ENCODE measurements at regions not wholly inside any gene's neighbourhood (a gene's known extent, or its start where the extent isn't known, plus 50 kb on each side); places are given as distances from the start of the nearest gene placed in this dataset.

DNA sequence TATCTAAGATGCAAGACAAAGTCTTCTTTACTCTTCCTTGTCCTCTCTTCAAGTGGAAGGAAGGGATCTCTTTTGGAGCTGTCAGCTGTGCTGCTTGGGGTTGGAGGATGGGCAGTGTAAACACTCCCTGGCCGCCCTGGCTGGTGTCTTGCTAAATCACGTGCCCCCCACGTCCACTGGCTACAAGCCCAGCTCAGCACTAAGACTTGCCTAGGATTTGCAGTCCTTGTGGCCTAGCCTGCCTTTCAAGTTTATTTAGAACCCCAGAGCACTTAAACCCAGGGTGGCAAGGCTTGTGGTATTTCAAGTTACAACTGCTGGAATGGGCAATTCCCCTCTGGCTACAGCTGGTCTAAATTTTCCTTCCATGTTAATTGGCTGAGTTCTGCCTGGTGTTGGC lies 272.4 kb upstream of the MYO3A start:
- no peak for DNase-seq

- no peak for DNase-seq
Measured at GRCh38 chr10:25666276-25666675, 267.8 kb upstream of the MYO3A start.

- DNase-seq, result no peak
Measured at GRCh38 chr10:25675204-25675603, 258.8 kb upstream of the MYO3A start.

GRCh38 chr10:25675615-25676014 lies 258.4 kb upstream of the MYO3A start:
- no peak for DNase-seq

DNA sequence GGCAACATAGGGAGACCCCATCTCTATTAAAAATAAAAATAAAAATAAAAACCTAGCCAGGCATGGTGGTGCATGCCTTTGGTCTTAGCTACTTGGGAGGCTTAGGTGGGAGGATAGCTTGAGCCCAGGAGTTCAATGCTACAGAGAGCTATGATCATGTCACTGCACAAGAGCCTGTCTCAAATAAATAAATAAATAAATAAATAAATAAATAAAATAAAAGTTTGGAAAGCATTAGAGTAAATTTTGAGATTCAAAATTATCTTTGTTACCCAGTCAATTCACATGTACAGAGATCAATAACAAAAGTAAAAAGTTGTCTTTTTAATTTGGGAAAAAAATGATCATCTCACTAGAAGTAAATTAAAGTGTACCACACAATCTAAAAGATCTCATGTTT lies 255.8 kb upstream of the MYO3A start:
- no peak for DNase-seq

GRCh38 chr10:25678666-25679065 lies 255.4 kb upstream of the MYO3A start:
- DNase-seq, result no peak

DNA sequence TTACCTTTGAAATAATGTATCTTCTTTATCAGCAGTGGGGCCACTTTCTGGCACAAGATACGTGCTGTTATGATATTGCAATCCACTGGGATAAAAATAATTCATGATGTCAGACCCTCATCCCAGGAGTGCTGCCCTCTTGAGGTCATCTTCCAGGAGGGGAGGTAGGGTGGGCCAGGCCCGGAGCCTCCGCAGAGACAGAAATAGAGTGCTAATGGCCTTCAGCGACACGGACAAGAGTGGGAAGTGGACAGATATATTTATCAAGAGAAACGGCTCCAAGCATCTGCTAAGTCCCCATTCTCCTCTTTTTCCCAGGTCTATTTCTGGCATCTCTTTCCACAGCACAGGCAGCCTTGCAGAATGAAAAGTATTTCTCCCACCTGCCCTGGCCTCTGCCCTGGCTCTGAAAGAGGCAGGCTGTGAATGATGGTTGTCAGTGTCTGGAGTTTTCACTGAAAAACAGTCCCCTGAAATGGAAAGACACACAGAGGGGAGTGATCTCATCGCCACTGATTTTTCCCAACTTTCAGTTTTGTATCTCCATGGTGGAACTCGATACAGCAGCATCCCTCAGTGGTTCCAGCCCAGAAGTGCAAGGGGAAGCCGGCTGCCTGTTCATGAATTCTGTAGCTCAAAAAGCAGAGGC lies 251.7 kb upstream of the MYO3A start:
- no peak for DNase-seq

DNA sequence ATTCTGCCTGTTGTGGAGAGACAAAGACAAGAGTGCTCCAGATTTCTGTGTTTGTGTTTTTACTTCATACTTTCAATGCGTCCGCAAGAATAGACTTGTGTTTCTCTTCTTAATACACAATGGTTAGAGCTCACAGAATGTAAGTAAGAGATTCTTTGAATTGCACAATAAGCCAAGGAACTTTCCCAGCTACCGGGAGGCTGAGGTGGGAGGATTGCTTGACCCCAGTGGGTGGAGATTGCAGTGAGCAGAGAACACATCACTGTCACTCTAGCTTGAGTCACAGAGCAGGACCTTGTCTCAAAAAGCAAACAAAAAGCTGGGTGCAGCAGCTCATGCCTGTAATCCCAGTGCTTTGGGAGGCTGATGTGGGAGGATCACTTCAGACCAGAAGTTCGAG lies 250.7 kb upstream of the MYO3A start:
- no peak for DNase-seq

DNA sequence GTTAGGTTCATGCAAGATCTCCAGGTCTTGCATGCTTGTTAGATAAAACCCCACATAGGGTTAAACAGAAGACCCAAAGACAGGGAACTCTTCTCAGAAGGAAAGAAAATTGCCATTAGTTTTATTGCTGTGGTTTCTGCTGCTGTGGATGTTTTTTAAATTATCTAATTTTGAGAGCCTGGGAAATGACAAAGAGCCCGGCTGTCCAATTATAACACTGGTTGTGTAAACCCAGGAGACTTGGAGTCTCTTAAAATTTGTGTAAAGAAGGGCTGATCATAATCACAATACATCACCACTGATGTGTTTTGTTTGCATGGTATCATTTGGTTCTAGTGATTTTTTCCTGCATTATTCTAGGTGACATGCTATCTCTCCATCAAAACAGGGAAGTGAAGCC lies 246.5 kb upstream of the MYO3A start:
- DNase-seq, result no peak

- no peak for DNase-seq
Measured at GRCh38 chr10:25689346-25690100, 244.5 kb upstream of the MYO3A start.

GRCh38 chr10:25692761-25693160 lies 241.3 kb upstream of the MYO3A start:
- no peak for DNase-seq

DNA sequence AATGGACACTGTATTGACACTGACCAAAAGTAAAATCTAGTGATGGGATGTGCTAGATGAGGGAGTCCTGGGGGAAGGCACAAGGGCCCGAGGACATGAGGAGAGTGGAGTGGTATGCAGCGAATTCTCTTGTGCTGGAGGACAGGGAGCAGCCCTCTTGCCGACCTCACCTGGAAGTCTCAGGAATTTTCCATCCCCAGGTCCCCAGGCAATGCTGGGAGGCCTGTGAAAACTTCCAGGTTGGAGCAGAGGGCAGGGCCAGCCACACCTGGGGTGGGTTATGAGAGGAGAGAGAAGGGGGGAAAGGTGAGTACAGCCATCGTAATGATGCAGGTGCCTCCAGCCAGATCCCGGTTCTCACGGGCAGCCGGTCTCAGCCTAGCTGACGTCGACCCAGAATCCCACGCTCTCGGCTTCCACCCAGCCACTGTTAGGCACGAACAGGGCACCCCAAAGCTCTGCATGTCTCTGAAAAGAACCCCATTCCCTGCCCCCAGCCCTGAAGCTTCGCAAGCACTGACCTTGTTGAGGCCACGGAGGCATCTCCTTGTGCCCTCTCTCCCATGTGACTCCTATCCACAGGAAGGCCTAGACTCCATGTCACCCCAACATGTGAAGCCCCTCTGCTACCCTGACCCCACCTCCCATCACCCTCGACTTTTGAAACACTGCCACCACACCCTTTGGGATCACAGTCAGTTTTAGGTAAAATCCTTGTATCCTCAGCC lies 239.7 kb upstream of the MYO3A start:
- DNase-seq, result no peak

DNA sequence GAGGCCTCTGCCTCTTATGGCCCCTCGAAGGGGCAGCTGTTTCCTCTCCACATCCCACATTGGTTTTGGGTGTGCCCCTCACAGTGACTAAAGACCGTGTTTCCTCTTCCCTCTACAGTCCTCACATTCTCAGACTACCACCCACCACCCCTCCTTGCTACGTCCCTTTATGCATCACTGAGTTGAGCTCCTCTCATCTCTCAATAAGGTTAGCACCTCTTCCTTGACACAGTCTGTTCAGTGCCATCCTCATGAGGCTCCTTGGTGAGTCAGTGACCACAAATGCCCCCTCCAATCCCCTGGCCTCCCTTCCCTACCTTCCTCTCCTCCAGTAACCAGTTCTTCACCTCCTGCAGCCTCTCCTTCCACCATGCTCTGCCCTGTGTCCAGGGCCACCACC lies 239.1 kb upstream of the MYO3A start:
- DNase-seq, result no peak

DNA sequence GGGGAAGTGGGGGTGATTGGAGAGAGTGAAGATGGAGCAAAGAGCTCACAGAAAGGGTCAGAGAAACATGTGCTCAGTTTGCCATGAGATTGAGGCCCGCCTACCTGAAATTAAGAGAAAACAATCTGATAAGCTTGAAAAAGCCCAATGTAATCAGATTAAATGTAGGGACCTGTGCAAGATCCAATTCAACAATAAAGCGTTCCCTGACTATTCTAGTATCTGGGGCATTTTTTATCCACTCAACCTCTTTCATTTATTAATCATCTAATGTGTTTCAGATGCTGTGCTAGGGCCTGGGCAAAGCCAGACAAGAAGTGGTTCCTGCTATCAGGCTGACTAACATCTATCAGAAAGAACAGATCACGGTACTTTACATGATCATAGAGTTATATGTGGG lies 238.4 kb upstream of the MYO3A start:
- no peak for DNase-seq

DNA sequence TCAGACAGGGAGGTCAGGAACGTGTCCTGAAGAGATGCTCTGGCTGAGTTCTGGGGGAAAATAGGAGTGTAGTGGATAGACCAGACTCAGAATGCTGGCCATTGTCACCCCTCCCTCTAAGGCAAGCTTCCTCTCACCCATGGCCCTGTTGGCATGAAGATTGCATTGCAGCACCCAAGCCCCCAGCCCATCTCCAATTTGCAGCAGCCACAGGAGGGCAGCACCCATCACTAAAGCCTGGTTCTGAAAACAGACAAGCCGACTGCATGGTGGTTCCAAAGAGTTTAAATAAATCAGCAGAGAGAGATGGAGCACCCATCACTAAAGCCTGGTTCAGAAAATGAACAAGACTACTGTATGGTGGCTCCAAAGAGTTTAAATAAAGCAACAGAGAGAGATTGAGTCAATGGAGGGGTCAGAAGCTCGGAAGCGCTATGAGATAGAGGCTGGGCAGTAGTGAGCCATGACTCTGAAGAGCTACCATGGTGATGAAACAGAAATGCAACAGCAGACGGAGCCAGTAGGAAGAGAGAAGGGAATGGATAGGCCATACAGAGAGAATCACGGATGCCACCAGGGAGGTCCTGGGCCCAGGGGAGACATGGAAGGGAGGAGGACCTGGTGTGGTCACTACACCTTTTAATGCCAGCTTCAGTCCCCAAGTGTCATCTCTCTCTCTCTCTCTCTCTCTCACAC lies 237.9 kb upstream of the MYO3A start:
- DNase-seq, result no peak

- DNase-seq, result no peak
Measured at GRCh38 chr10:25697412-25697811, 236.6 kb upstream of the MYO3A start.

DNA sequence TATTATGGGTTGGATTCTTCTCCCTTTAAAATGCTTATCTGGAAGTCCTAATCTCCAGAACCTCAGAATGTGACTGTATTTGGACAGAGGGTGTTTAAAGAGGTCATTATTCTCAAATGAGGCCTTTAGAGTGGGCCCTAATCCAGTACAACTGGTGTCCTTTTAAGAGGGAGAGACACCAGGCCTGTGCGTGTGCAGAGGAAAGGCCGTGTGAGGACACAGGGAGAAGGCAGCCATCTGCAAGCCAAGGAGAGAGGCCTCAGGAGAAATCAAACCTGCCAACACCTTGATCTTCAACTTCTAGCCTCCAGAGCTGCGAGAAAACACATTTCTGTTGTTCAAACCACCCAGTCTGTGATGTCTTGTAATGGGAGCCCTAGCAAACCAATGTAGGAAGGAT lies 235.4 kb upstream of the MYO3A start:
- DNase-seq, result no peak

- no peak for DNase-seq
Measured at GRCh38 chr10:25699631-25700030, 234.4 kb upstream of the MYO3A start.

- DNase-seq, result no peak
Measured at GRCh38 chr10:25701652-25702051, 232.4 kb upstream of the MYO3A start.

- no peak for DNase-seq
Measured at GRCh38 chr10:25704622-25705021, 229.4 kb upstream of the MYO3A start.

DNA sequence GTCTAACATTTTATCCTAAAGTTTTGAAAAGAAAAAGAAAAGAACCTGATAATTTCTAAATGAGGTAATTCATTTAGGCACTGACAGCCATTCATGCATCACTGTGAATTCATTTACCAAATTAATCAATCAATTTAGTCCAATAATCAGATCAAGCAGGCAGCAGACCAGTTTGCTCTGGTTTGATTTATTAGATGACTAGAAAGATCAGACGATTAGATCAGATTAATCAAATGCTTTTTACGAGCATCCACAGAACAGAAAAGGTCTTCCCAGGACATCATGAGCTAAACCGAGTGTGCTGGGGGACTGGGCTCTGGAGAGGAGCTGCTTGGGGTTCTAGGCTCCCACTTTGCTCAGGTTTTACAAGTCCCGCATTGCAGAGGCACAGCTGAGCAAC lies 226.5 kb upstream of the MYO3A start:
- DNase-seq, result no peak

DNA sequence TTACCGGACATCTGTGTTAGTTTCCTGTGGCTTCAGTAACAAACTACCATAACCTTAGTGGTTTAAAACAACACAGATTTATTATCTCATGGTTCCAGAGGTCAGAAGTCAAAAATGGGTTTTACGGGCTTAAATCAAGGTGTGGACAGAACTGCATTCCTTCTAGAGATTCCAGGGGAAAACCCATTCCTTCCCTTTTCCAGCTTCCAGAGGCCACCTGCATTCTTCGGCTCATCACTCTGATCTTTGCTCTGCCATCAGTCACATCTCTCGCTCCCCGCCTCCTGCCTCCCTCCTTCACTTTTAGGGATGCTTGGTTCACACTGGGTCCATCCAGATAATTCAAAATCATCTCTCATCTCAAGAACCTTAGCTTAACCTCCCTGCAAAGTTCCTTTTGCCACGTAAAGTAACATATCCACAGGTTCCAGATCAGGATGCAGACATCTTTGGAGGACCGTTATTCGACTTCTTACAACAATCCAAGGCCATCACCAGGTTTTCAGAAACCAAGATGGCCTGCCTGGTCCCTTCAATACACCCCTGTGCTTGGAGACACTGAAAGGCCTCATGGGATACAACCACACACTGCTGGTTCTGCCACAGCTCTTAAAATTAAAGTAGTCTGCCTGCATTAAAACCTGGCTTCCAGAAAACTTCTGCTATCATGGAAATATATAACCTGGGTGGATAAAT lies 225.9 kb upstream of the MYO3A start:
- no peak for DNase-seq

DNA sequence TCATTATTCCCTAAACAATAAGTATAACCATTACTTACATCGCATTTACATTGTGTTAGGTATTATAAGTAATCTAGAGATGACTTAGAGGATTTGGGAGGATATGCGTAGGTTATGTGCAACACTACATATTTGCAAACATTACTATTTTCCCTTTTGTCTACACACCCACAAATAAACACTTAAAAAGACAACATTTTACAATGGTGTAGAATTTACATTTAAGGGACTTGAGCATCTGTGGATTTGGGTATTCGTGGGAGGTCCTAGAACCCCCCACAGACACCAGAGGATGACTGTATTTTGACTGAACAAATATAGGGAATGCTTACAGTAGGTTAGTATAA lies 220.2 kb upstream of the MYO3A start:
- DNase-seq, result no peak
